HG02973 (cell line): ENCODE measurements at regions not wholly inside any gene's neighbourhood (a gene's known extent, or its start where the extent isn't known, plus 50 kb on each side); places are given as distances from the start of the nearest gene placed in this dataset.
A peak's percentile ranks its signal among the peaks of the same experiment; 100 is the strongest.

ENCODE experiments used
- ATAC-seq: cut with Tn5 transposase; IDR thresholded peaks from one replicate; pipeline ENCODE4 v1.9.1; 2021; ENCODE audit warnings: moderate library complexity; ENCODE audit not compliant: unreplicated experiment

DNA sequence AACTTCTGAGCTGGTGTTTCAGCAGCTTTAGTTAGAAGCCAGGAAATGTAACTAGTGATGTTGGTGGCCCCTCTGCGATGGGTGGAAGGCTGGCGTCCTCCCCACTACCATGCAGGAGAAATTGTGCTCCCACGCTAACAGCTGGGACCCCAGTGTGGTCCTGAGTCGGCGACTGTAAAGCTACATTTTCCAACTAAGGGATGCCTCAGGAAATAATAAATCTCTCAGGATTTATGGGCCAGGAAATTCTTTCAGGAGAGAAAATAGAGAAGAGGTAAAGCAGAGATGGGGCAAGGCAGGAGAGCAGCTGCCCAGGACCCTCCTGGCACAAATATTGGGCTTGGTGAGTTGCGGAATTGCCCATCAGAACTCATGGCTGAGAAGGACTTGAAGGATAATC lies 186.9 kb downstream of the OPA1 start:
- ATAC-seq: no peak

DNA sequence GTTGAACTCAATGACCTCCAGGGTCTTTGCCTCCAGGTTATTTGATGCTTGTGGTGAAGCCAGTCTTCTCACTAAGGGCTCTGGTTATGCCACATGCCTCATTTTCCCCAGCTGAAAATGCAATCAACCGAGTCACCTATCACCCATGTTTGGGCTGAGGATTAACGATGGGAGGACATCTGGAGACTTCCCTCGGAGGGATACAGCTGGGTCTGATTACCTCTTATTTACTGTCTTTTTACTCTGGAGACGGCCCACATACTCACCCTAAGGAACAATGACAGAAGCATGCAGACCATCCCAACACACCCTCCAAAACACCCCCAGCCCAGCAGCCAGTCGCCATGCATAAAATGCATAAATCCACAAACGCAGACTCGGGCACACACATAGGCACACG lies 187.4 kb downstream of the OPA1 start:
- ATAC-seq: no peak

DNA sequence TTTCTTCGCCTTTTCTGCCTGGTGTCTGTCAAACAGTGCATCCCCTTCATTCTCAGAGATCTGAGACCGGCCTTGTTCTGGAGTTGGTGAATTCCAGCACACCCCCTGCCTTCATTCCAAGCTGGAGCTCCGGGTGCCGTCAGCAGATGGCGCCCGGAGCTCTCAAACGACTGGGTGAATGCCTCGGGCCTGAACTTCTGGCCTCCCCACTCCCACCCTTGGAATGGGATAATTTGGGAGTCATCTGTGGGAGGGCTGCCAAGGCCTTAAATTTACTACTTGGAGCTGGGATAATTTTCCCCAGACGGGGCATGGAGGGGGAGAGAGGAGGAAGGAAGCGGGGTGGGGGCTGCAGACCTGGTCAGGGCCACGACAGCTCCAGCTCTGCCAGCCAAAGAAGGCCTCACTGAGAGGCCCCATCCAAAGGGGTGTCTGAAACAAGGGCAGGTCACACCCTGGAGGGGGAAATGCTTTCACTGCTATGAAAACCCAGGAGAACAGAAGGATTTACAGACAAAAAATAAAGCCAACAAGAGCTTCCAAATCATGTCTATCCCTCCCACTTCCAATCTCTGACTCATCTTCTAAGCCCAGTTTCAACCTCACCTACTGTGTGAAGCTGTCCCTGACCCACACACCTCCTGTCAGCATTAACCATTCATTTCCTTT lies 187.9 kb downstream of the OPA1 start:
- no peak for ATAC-seq

DNA sequence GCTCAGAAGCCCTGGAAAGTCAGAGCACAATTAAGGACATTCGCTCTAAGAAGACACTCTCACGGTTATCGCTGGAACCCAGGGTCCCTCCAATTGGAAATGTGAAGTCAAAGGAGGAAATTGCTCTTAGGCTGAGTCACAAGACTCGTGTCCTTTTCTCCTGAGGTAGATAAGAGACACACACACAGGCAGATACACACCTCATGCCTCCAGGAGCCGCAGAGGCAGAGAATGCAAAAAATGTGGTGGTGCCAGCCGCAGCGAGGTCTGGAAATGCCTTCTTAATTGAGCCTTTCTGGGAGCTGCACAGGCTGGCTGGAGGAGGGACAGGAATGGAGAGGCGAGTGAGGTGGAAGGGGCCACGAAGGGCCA lies 189.3 kb downstream of the OPA1 start:
- no peak for ATAC-seq

DNA sequence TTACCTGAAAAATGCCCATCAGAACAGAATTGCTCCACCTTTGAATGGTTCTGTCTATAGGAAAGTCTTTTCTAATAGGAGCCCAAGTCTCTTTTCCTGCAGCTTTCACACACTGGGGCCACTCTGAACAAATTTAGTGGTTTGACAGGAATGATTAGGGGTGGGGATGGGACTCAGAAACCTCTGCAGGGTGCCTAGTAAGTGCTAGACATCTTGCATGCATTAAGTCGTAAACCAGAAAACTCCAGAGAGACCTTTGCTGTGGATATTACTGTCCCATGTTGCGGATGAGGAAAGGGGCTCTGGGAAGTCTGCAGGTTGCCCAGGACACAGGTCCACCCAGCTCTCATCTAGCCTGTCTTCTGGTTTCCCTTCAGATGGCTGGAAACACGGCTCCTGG lies 189.7 kb downstream of the OPA1 start:
- no peak for ATAC-seq

DNA sequence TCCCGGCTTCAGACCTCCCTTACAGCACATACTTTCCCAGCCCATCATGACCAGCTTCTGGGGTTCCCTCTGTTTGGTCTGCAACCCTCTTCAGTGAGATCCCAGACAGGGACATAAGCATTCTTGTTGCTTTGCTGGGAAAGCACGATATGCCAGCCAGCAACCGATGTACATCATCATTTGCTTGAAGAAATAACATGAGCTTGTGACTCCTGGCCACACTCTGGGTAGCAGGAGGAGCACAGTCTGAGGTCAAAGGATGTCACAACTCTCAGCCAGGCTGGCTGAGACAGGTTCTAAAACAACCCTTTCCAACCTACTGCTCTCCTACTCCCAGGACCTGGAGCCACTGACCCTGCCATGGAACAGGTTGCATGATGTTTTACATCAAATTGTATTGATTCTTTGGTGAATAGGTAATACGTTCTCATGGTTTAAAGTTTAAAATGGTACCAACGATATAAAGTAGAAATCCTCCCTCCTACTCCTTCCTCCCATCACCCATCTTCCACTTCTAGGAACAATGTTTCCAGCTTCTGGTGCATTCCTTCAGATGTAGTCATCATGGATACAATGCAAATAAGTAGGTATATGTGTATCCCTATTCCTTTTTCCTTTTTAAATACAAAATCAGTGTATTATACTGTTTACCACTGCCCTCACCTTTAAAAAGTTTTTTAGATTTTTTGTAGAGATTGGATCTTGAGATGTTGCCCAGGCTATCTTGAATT lies 190.3 kb downstream of the OPA1 start:
- no peak for ATAC-seq

DNA sequence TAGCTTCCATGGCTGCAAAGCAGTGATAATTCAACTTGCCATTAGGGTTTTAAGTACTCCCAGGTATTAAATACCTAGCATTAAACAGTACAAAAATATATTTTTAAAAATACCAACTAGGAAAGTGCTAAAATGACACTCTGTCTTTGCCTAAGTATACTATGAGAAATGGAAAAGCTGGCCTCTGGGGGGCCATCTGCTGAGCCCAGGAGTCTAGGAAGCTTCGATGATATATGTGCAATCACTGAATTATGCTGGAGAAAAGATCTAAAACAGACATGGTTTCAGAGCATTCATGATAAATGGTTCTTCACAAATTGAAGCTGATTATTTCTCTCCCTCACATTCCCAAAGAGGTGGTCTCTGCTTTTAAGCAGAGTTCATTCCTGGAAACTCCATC lies 191.8 kb downstream of the OPA1 start:
- ATAC-seq: no peak

DNA sequence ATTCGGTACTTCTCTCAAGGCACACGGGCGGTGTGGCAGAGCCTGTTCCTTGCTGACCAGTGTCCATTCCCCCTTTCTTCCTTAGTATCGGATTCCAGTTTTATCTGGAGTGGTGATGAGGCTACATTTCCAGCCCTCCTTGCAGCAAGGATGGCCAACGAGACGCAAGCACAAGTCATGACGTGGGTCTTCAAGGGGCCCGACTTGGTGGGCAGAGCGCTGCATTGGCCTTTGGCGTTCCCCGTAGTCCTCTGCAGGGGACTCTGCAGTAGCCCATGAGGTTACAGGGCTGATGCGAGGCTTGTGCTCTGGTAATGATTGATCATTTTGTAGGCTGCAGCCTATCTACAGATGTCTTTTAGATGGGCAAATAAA lies 194.5 kb downstream of the OPA1 start:
- ATAC-seq: no peak

DNA sequence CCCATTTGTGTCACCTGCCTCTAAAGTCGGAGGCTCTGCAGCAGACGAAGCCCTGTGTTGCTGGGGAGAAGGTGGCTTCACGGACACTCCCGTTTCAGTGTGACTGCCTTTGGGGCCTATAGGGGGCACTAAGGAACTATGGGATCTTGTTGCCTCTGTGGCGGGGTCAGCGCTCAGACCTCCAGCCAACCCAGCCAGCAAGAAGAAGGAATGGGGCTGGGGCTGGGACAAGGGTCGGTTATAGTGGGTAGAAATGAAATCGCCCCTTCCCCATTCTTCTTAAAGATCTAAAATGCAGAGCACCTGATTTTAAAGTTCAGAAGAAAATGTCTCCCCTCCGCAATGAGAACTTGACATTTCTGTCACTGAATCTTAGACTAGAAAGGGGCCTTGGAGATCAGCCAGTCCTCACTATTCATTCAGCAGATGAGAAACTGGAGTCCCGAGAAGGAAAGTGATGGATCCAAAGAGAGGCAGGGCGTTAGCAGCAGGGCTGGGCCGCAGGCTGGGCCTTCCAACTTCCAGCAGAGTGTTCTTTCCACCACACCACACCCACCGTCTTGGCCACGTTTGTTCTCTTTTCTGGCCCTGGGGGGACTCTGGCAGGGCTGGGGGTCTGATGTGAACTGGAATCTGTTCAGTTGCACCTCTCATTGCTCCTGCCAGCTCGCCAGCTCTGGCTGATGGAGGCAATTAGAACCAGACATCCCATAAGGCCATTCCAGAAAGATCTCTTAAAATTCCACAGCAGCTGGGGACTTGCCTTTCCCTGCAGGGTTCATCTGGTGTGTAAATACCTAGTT lies 195.4 kb downstream of the OPA1 start:
- ATAC-seq: peak; percentile 72

DNA sequence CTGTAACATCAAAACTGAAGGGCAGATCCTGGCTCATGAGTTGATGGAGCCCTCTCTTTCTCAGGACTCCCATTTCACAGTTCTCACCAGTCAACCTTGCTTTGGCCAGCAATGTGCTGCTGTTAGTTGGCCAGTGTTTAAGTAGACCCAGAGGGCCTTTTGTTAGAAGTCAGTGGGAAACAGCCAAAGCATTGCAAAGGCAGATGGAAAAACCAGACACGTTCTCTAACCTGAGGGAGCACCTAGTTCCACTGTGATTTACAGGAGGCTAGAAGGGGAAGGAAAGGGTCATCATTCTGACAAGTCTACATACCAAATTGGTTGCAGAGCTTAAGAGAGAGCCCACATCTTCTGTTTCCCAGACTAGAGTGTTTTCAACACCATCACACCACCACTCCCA lies 196.4 kb downstream of the OPA1 start:
- no peak for ATAC-seq

DNA sequence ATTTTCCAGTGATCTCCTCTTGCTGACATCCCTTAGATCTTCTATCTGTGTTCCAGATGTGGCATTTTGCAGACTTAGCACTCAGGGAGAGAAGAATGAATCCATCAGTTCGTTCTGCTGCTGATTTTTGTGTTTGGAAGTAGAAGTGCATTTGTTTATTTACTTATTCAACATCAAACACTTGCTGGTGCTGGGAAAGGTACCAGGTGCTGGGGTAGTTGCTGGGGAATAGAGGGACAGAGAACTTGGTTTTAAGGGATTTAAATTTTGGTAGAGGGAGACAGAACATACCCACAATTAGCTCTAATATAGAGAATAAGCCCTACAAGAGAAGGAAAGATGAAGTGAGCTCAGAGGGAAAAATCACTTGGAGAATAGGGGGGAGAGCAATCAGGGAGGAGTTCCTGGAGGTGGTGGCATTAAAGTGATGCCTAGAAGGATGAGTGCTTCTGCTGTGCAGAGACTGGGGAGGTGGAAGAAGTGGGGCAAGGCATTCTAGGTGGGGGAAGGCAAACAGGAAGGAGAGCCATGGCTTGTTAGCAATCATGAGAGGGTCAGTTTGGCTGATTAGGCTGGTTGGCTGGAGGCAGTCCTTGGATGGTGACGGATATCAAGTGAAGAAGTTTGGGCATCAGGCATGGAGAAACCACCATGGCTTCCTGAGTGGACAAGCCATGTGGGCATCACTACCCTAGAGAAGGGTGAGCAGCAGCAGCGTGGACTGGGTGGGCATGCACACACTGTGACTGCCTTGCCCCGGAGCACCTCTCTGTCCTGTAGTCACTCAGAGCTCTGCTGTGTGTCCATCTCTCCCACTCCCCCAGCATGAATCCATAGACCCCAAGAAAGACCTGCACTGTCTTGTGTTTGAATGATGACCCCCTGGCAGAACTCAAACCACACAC lies 197.3 kb downstream of the OPA1 start:
- ATAC-seq: no peak

DNA sequence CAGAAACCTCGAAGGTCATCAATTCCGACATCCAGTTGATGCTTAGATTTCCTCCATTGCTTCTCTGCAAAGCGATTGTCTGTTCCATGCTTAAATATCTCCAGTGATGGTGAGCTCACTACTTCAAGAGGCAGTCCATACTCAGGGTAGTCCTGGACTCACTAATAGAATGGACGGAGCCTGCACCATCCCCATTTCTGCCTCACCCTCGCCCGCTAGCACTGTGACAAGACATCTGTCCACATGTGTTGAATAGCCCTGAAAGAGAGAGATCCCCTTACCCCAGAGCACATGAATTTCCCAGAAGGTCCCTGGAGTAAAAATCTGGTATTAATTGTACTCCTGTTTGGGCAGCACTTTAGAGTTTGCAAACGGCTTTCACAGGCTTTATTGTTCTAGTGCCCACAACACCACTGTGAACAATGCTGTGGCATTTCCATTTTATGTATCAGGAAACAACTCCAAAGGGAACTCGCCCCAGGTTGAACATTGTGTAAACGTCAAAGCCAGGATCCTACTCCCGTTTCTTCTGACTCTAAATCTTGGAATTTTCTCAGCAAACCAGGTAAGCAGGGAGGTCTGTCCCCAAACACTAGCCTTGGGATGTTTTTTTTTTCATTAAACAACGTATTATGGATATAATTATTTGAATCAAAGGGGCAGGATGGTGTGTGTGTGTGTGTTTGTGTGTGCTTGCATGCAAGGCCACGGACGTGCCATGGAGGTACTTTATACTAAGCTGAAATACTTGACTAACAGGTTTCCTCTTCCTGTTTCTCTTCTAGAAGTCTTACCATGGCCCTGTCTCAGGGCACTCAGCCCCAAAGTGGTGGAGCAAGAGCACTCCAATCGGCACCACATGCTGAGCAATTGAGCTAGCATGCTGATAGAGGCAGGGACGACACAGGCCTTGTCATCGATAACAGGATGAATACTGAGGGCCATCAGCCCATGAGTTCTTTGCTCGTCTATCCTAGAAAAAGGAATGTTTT lies 198.3 kb downstream of the OPA1 start:
- ATAC-seq: no peak

DNA sequence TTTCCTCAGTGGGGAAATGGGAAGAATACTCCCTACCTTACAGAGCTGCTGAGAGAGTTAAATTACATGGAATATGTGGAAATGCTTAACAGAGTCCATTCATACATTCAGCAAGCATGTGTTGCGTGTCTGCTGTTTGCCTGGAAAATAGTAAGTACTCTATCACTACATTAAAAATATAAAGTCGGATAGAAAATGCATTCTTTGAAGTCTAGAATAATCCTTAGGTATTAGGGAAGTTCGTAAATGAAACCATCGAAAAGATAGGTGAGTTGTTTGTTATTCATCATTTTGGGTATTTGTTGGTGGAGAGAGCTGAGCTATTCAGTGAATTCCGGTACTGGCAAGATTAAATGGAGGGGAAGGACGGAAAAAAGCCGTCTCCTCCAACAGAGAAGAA lies 200.1 kb downstream of the OPA1 start:
- no peak for ATAC-seq

DNA sequence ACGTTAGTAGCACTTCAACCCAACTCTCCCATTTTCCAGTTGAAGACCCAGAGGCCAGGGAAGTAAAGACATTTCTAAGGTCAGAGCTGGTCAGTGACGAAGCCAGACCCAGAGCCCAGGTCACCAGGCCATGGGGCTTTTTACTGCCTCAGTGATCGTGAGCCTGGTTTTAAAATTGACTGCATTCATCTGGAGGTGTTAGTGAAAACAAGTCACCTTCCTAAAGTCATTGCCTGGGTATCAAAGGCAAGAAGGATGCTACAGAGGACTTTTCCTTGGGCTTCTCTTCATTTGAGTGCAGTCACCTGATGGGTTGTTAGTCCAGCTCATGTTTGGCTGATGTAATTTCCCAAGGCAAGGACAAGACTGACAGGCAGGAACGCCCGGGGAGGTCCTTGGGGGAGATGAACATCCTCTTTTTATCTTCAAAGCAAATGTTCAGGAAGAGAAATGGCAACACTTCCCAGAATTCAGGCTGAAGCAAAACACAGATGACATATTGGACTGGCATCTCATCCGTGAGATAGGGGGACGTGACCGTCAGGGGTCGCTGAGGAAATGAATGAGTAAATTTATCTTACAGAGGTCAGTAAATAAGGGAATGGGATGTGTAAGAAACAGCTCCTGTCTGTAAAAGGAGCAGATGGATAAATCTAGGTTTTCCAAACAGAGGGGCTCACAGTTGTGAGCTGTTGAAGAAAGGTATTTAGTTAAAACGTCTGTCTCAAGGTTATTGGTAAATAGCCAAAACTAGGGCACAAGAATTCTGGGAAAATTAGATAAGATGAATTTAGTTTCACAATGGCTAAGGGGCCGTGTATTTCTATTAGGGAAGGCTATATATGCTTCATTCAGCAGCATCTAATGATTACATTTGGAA lies 201.2 kb downstream of the OPA1 start:
- no peak for ATAC-seq

DNA sequence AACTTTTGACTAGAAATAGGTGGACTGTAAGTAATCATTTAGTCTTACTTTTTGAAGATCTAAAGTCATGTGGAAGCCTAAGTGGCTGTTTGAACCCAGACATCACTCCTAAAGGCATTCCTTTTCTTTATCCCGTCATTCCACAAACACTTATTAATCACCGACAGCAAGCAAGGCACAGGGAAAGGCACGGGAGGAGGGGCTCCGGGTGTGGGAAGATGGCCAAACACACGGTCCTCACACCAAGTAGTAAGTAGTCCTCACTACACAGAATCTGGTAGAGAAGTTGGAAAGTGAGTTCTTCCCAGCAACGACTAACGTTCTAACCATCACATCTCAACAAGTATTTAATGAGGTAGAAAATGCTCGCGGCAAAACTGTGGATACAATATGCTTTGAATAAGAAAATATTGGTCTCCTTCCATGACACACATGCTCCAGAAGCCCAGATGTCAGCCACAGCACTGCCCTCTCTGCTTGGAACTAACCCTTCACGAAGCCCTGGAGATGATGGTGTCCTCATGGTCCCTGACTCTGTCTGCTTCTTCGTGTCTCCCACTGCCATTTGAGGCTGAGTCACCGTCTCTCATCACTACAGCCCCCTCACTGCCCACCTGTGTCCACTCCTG lies 202.2 kb downstream of the OPA1 start:
- no peak for ATAC-seq

DNA sequence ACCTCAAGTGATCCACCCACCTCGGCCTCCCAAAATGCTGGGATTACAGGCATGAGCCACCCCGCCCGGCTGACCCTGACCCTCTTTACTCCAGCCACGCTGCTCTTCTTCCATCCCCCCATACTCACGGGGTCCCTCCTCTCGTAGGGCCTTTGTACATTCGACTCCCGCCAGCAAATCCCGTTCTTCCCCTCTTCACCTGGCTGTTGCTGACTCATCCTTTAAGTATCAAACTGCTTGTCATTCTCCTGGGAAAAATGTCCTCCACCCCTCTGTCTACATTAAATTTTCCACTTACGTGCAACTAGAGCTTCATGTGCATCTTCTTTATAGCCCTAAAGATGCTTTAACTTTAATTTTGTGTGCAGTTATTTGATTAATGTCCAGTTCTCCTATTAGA lies 203.1 kb downstream of the OPA1 start:
- no peak for ATAC-seq

DNA sequence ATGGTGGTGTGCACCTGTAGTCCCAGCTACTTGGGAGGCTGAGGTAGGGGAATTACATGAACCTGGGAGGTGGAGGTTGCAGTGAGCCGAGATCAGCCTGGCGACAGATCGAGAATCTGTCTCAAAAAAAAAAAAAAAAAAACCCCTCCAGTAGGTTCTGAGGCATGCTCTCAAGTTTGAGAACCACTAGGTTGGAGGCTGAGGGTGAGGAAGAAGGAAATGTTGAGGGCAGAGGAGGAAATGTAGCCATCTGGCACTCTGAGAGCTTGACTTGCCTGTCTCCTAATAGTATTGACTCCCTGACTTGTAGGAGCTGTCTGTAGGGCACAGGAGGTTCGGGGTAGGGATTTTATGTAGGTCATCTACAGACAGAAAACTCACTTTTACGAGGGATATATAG lies 204.6 kb downstream of the OPA1 start:
- ATAC-seq: no peak

DNA sequence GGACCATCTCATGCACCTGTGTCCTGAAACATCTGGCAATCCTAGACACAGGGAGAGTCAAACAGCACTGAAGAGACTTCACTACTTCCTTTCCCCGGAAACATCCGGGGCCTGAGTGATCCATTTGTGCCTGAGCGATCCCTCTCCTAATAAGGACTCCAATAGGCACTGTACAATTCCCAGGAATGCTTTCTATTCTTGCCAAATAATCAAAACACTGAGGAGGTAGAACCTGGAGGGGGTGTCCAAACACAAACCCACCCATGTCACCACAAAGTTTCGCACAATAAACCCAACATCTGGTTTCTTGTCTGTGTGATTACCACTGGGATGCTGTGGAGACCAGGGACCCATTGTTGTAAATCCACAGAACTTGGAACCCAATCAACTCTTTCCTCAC lies 205.0 kb downstream of the OPA1 start:
- no peak for ATAC-seq
